ENCODE measurements at regions not wholly inside any gene's neighbourhood (a gene's known extent, or its start where the extent isn't known, plus 50 kb on each side); places are given as distances from the start of the nearest gene placed in this dataset.

- TF ChIP-seq POLR2A (IDR thresholded peaks at IDR 0.05): no peak
- TF ChIP-seq, protein P1, sequence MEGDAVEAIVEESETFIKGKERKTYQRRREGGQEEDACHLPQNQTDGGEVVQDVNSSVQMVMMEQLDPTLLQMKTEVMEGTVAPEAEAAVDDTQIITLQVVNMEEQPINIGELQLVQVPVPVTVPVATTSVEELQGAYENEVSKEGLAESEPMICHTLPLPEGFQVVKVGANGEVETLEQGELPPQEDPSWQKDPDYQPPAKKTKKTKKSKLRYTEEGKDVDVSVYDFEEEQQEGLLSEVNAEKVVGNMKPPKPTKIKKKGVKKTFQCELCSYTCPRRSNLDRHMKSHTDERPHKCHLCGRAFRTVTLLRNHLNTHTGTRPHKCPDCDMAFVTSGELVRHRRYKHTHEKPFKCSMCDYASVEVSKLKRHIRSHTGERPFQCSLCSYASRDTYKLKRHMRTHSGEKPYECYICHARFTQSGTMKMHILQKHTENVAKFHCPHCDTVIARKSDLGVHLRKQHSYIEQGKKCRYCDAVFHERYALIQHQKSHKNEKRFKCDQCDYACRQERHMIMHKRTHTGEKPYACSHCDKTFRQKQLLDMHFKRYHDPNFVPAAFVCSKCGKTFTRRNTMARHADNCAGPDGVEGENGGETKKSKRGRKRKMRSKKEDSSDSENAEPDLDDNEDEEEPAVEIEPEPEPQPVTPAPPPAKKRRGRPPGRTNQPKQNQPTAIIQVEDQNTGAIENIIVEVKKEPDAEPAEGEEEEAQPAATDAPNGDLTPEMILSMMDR (IDR thresholded peaks at IDR 0.05): no peak
Measured at GRCh38 chr2:2567776-2568175, 236.7 kb upstream of the MYT1L start.

Data from thyroid gland (tissue), 4 donors.